Motor neuron (in vitro differentiated cells): ENCODE measurements at regions not wholly inside any gene's neighbourhood (a gene's known extent, or its start where the extent isn't known, plus 50 kb on each side); places are given as distances from the start of the nearest gene placed in this dataset.
A peak's percentile ranks its signal among the peaks of the same experiment; 100 is the strongest.

Experiments
- ATAC-seq, 8 experiments: fragments of 200-7000 bp; cut with Tn5 transposase; replicated peaks in 6 of 8; 2 replicates each; pipeline ENCODE4 v1.8.0; 2021; ENCODE audit warnings: mild to moderate bottlenecking in 8 of 8, moderate library complexity in 8 of 8
- H3K27ac ChIP-seq, 2 donors: fragments of 250-450 bp; sonication (Bioruptor Pico); 2 replicates each; pipeline ENCODE4 v1.9.0; 2021; ENCODE audit warnings: antibody characterized with exemption in 2 of 2, mild to moderate bottlenecking in 2 of 2, moderate library complexity in 1 of 2
- H3K4me1 ChIP-seq, 2 donors: fragments of 250-450 bp; sonication (Bioruptor Pico); replicated peaks in 1 of 2; 2 replicates each; pipeline ENCODE4 v1.6.1; 2021; ENCODE audit warnings: antibody characterized with exemption in 2 of 2, mild to moderate bottlenecking in 2 of 2, moderate library complexity in 1 of 2
- H3K4me3 ChIP-seq, 5 donors: fragments of 250-450 bp; sonication (Bioruptor Pico); 2 replicates each; pipeline ENCODE4 v1.9.0; 2021; ENCODE audit warnings: antibody characterized with exemption in 5 of 5, mild to moderate bottlenecking in 5 of 5, moderate library complexity in 4 of 5
- WGBS, 10 experiments: fragments of 450-650 bp; shearing (Covaris generic); methylation state at CpG; one replicate each; pipeline ENCODE4 v1.0.0; 2022; 5-methylcytosine and 5-hydroxymethylcytosine counted together
- in situ Hi-C, 9 experiments: fragments of 400-800 bp; cut with MboI; loops; one replicate each; pipeline ENCODE4 v1.15.0; 2021; ENCODE audit warnings: low sequenced_read_pairs in 9 of 9, low pct_unique_long_range_greater_than_20kb in 2 of 9; ENCODE audit not compliant: unreplicated experiment in 9 of 9

DNA sequence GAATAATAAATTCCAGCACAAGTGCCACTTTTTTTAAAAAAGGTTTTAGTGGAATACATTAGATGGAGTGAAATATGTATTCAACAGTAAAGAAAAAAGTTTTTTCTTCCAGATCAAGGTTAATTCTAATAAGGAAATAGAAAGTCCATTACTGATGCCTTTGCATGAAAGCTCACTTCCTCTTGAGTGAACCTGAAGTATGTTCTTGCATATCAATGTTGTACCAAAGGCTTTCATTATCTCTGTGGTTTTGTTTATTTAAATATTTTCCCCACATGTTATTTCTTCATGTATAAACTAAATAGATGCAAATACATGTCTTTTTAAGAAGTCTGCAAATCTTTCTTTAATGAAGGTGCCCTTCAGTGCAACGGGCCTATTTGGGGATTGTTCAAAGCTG is 307.9 kb downstream of the C4orf33 start:
- WGBS, 10 experiments, result 0 to 100% (median 79%) methylated on average over 1 of the region's 1 CpG; no CpG with 5 or more reads in 2 of the 10 experiments
- no peak for ATAC-seq
- no peaks in the 10 kb centered on the region for H3K4me1 ChIP-seq
- H3K4me3 ChIP-seq, result no peak overlapping the region
- in situ Hi-C loops, result no loop called here
- no peak overlapping the region for H3K27ac ChIP-seq

- in situ Hi-C loops, result no loop called here
- ATAC-seq, result no peak
- 0 to 90% (median 60%) methylated on average over 1 to 3 of the region's 3 CpGs for WGBS, 10 experiments
Measured at GRCh38 chr4:129410115-129410514, 314.2 kb downstream of the C4orf33 start.

DNA sequence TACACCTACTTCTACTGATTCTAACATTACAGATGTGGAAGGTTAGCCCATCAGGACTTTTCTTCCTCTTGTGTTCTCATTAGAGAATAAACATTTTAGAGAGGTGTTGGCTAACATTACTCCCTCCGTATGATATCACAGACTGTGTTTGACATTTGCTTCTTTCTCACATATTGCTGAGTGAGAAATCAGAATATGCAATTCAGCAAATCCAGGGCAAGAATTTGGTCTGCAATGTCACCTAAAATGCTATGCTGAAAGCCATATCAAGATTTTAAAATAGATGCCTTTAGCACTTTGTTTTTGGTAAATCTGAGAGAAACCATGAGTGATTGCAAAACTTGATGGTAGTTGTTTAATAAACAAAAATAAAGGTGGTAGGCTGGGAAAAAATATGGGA is 319.1 kb downstream of the C4orf33 start:
- no peak for ATAC-seq
- H3K4me3 ChIP-seq, result no peak overlapping the region
- H3K27ac ChIP-seq, result no peak overlapping the region
- H3K4me1 ChIP-seq, result no peaks in the 10 kb centered on the region
- WGBS, 10 experiments, result 0 to 83% (median 73%) methylated on average over 1 of the region's 1 CpG; no CpG with 5 or more reads in 2 of the 10 experiments
- in situ Hi-C loops, result no loop called here

More at GRCh38 chr4:129410115-129410514, 314.2 kb downstream of the C4orf33 start:
- Histone ChIP-seq H3K27ac (no peak overlapping the region), H3K4me3 (no peak overlapping the region), H3K4me1 (no peaks in the 10 kb centered on the region)

DNA sequence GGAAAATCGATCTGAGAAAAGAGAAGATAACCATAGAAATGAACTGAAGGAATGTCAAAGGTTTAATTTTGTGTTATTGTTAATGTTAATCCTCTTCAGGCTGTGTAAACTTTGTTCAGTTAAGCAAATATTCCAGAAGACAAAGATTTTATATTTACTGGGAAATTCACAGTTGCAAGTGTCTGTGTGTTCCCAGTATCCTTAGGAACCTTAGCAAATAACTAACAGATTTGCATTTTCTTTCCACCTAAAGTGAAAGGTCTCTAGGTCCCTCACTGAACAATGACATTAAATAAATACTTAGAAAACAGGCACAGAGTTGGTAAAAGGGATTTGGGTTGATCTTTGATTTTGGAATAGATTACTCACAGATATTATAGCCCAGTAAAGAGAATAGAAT is 324.7 kb downstream of the C4orf33 start:
- in situ Hi-C loops, result no loop called here
- Histone ChIP-seq H3K4me1 (no peaks in the 10 kb centered on the region), H3K27ac (no peak overlapping the region), H3K4me3 (no peak overlapping the region)
- peak in 1 of 8 experiments; percentile 80 for ATAC-seq
- WGBS, 10 experiments, result 0 to 80% (median 50%) methylated on average over 1 of the region's 1 CpG; no CpG with 5 or more reads in 1 of the 10 experiments

GRCh38 chr4:129422277-129422676 is 326.3 kb downstream of the C4orf33 start:
- ATAC-seq, result no peak
- no peak overlapping the region for H3K4me3 ChIP-seq
- H3K4me1 ChIP-seq, result no peaks in the 10 kb centered on the region
- in situ Hi-C loops, result no loop called here
- no peak overlapping the region for H3K27ac ChIP-seq

GRCh38 chr4:129428454-129428853 is 332.5 kb downstream of the C4orf33 start:
- H3K4me1 ChIP-seq, result peaks cover 0 to 19% of the 10 kb centered on the region in 2 donors
- ATAC-seq, result no peak
- in situ Hi-C loops, result no loop called here
- H3K27ac ChIP-seq, result no peak overlapping the region
- WGBS, 10 experiments, result 0 to 100% (median 77%) methylated on average over 1 to 2 of the region's 2 CpGs; no CpG with 5 or more reads in 4 of the 10 experiments
- no peak overlapping the region for H3K4me3 ChIP-seq

DNA sequence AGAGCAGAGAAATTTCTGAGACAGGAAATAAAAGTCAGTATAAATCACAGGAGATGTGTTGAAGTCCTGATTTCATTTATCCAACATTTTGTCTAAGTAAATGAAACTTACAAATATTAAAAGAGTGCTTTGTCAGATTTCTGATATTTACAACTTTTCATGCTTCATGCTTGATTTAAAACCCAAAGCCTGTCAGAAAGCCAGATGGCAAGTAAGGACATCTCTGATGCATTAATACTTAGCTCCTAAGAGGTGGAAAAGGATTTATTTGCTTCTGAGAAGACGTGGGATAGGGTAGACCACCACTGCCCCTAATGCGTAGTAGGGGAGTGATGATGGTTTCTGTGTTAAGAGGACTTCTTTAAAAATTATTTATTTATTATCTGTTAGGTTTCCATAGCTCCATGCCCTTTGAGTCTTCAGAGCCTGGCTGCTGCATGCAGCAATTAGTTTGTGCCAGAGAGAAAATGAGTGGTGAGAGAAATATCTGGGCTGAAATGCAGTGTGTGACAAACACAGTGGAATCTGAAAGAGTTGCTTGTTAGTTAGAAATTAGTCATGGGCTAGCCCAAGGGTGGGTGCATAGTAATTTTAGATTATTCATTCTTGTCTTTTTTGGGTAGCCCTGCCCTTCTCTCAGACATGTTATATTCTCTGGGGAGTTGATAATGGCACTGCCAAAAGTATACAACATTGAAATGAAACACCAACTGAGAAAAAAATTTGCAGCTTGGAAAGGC is 333.8 kb downstream of the C4orf33 start:
- Histone ChIP-seq H3K4me3 (no peak overlapping the region), H3K27ac (no peak overlapping the region), H3K4me1 (peaks cover 0 to 19% of the 10 kb centered on the region in 2 donors)
- in situ Hi-C loops, result no loop called here
- 7 to 80% (median 70%) methylated on average over 1 to 2 of the region's 2 CpGs; no CpG with 5 or more reads in 3 of the 10 experiments for WGBS, 10 experiments
- peak in 6 of 8 experiments; percentile 21 to 96 (median 45) for ATAC-seq

GRCh38 chr4:129437347-129437746 is 341.4 kb downstream of the C4orf33 start:
- peaks cover 0 to 9% of the 10 kb centered on the region in 2 donors for H3K4me1 ChIP-seq
- ATAC-seq, result no peak
- H3K4me3 ChIP-seq, result no peak overlapping the region
- in situ Hi-C loops, result no loop called here
- H3K27ac ChIP-seq, result no peak overlapping the region
- 3 to 100% (median 68%) methylated on average over 2 to 4 of the region's 4 CpGs; no CpG with 5 or more reads in 1 of the 10 experiments for WGBS, 10 experiments

DNA sequence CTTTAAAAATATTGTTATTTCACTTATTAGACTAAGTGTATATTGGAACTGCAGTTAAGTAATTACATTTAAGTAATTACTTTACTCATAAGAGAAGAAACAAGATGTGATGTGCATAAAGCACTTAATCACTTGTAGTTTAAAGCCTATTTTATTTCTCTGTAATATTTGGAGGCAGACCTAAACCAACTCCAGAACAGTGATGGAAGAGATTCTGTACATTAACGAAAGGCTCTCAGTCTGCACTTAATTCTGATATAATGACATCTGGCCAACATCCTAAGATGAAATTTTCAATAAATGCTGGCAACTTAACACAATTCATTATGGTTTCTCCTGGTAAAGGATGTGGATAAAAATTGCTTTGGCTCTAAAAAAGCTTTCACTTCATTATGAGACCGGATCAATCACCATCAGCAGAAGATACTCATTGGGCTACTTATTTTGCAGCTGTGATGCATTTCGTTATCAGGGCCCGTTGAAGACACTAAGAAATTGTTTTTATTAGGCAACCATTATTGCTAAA is 342.6 kb downstream of the C4orf33 start:
- Histone ChIP-seq H3K4me3 (no peak overlapping the region), H3K4me1 (peaks cover 0 to 9% of the 10 kb centered on the region in 2 donors), H3K27ac (no peak overlapping the region)
- ATAC-seq, result peak in 2 of 8 experiments; percentile 20 to 80
- WGBS, 10 experiments, result 0 to 98% (median 66%) methylated on average over 1 to 4 of the region's 4 CpGs
- in situ Hi-C loops, result no loop called here

GRCh38 chr4:129446074-129446473 is 350.1 kb downstream of the C4orf33 start:
- ATAC-seq, result peak in 2 of 8 experiments; percentile 27 to 68
- WGBS, 10 experiments, result 0 to 100% methylated on average over 1 of the region's 1 CpG; no CpG with 5 or more reads in 8 of the 10 experiments

GRCh38 chr4:129453524-129454200 is 357.7 kb downstream of the C4orf33 start:
- WGBS, 10 experiments, result 0 to 100% (median 85%) methylated on average over 1 to 4 of the region's 4 CpGs; no CpG with 5 or more reads in 4 of the 10 experiments
- Histone ChIP-seq H3K4me3 (no peak overlapping the region), H3K4me1 (peaks cover 6 to 18% of the 10 kb centered on the region in 2 donors), H3K27ac (no peak overlapping the region)
- ATAC-seq, result no peak
- in situ Hi-C loops, result no loop called here

More at GRCh38 chr4:129446074-129446473, 350.1 kb downstream of the C4orf33 start:
- Histone ChIP-seq H3K4me3 (no peak overlapping the region), H3K4me1 (peaks cover 0 to 11% of the 10 kb centered on the region in 2 donors), H3K27ac (no peak overlapping the region)
- in situ Hi-C loops, result no loop called here

- Histone ChIP-seq H3K27ac (peak overlapping the region in 1 of 2 donors; percentile 20), H3K4me1 (peaks cover 6 to 18% of the 10 kb centered on the region in 2 donors), H3K4me3 (no peak overlapping the region)
- WGBS, 10 experiments, result 15 to 100% (median 80%) methylated on average over 1 of the region's 1 CpG; no CpG with 5 or more reads in 5 of the 10 experiments
- peak in 5 of 8 experiments; percentile 33 to 96 (median 70) for ATAC-seq
- in situ Hi-C loops, result no loop called here
Measured at GRCh38 chr4:129455482-129455881, 359.5 kb downstream of the C4orf33 start.

GRCh38 chr4:129468624-129469023 is 372.7 kb downstream of the C4orf33 start:
- ATAC-seq, result no peak
- 9 to 100% (median 72%) methylated on average over 1 of the region's 1 CpG; no CpG with 5 or more reads in 2 of the 10 experiments for WGBS, 10 experiments
- Histone ChIP-seq H3K4me3 (no peak overlapping the region), H3K4me1 (no peaks in the 10 kb centered on the region), H3K27ac (no peak overlapping the region)
- in situ Hi-C loops, result no loop called here
